ENCODE measurements at regions not wholly inside any gene's neighbourhood (a gene's known extent, or its start where the extent isn't known, plus 50 kb on each side); places are given as distances from the start of the nearest gene placed in this dataset.

DNA sequence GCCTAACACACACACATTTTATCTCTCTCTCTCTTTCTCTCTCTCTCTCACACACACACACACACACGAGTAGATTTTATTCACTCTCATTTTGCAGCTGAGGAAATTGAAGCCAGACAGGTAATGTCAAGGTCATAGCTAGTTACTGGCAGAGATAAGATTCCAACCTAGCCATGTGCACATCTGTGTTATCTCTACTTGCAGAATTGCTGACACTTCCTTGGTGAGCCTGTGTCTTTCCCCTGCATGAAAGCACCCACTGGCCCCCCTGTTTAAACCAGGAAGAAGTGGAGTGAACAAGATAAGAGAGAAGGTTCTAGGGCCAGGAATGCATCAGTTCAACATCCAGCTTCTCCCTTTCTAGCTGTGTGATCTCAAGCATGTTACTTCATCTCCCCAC lies 423.7 kb downstream of the TXNL1 start:
- no peak overlapping the region for H2BK5ac ChIP-seq (ENCODE audit: insufficient read length, low read length)
- H3K4me2 ChIP-seq (ENCODE audit: insufficient read depth, insufficient read length, low read length): no peak overlapping the region
- H2BK15ac ChIP-seq (ENCODE audit: low read depth, low read length): no peak overlapping the region
- H2AK5ac ChIP-seq (ENCODE audit: insufficient read length, low read length): no peak overlapping the region
- no peaks in the 10 kb centered on the region for H4K20me1 ChIP-seq (ENCODE audit: control insufficient read depth, insufficient read depth, insufficient read length)
- H3K4me1 Mint-ChIP-seq: peaks cover 10 to 13% of the 10 kb centered on the region in 2 experiments
- no peaks in the 10 kb centered on the region for H3K79me1 ChIP-seq (ENCODE audit: insufficient read depth, low read depth, low read length, poor library complexity, severe bottlenecking)
- no peak overlapping the region for H2BK120ac ChIP-seq (ENCODE audit: low read depth, low read length, poor library complexity, severe bottlenecking)
- no peak overlapping the region for H3K9ac ChIP-seq (ENCODE audit: extremely low read depth, insufficient read length, low read length)
- no peaks in the 10 kb centered on the region for H3K9me3 Mint-ChIP-seq
- no peaks in the 10 kb centered on the region for H3K79me2 ChIP-seq (ENCODE audit: insufficient read depth, low read length)
- no peak overlapping the region for H3K27ac Mint-ChIP-seq
- TF ChIP-seq, protein P1, sequence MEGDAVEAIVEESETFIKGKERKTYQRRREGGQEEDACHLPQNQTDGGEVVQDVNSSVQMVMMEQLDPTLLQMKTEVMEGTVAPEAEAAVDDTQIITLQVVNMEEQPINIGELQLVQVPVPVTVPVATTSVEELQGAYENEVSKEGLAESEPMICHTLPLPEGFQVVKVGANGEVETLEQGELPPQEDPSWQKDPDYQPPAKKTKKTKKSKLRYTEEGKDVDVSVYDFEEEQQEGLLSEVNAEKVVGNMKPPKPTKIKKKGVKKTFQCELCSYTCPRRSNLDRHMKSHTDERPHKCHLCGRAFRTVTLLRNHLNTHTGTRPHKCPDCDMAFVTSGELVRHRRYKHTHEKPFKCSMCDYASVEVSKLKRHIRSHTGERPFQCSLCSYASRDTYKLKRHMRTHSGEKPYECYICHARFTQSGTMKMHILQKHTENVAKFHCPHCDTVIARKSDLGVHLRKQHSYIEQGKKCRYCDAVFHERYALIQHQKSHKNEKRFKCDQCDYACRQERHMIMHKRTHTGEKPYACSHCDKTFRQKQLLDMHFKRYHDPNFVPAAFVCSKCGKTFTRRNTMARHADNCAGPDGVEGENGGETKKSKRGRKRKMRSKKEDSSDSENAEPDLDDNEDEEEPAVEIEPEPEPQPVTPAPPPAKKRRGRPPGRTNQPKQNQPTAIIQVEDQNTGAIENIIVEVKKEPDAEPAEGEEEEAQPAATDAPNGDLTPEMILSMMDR (conservative IDR thresholded peaks at IDR 0.05): no peak
- H3K18ac ChIP-seq (ENCODE audit: insufficient read length, low read depth, low read length): no peak overlapping the region
- no peaks in the 10 kb centered on the region; a peak in 1 of 7 replicates for H3K36me3 Mint-ChIP-seq (ENCODE audit: insufficient read depth in 1 of 3, low read depth in 3 of 3)
- H3K27me3 ChIP-seq (ENCODE audit: insufficient read depth, low read length): no peaks in the 10 kb centered on the region
- H2BK12ac ChIP-seq (ENCODE audit: insufficient read length, low read depth, low read length): no peak overlapping the region
- no peak overlapping the region for H3K14ac ChIP-seq (ENCODE audit: insufficient read depth, low read length)
- H4K5ac ChIP-seq (ENCODE audit: insufficient read length, low read depth, low read length): no peak overlapping the region
- no peak overlapping the region for H4K8ac ChIP-seq (replicated peaks; ENCODE audit: insufficient read length, low read depth, low read length)
- H3K56ac ChIP-seq (ENCODE audit: insufficient read length, low read depth, low read length): no peak overlapping the region
- H4K91ac ChIP-seq (ENCODE audit: insufficient read length, low read depth, low read length): no peak overlapping the region
- DNase-seq: no peak
- no peak overlapping the region for H3T11ph ChIP-seq (ENCODE audit: low read length)
- no peak overlapping the region for H3K4ac ChIP-seq (ENCODE audit: low read depth, low read length)
- no peak overlapping the region for H2AFZ ChIP-seq (ENCODE audit: low read length)
- no peaks in the 10 kb centered on the region for H3K23me2 ChIP-seq (ENCODE audit: insufficient read length, low read depth, low read length, poor library complexity, severe bottlenecking)
- no peak overlapping the region for H3K4me3 Mint-ChIP-seq
- no peak overlapping the region for H3K23ac ChIP-seq (ENCODE audit: insufficient read length, low read depth, low read length)
- no peaks in the 10 kb centered on the region for H3K9me3 ChIP-seq (ENCODE audit: control insufficient read depth, low read depth, low read length)
- 0 out of 2 replicates have a peak, but pooled peaks cover 2% of the 10 kb centered on the region for H3K27me3 Mint-ChIP-seq (ENCODE audit: low read depth)
- WGBS (ENCODE audit: extremely low coverage, insufficient read length, low lambda C conversion rate): no CpG with 5 or more reads among the region's 1 CpG
- no peak overlapping the region for H2BK20ac ChIP-seq (ENCODE audit: low read depth, low read length, poor library complexity, severe bottlenecking)
- H3K27ac ChIP-seq (ENCODE audit: insufficient read length, low read depth, low read length): no peak overlapping the region
- H3K4me1 ChIP-seq (ENCODE audit: insufficient read depth, low read length): no peaks in the 10 kb centered on the region
